ENCODE measurements at regions not wholly inside any gene's neighbourhood (a gene's known extent, or its start where the extent isn't known, plus 50 kb on each side); places are given as distances from the start of the nearest gene placed in this dataset.

DNA sequence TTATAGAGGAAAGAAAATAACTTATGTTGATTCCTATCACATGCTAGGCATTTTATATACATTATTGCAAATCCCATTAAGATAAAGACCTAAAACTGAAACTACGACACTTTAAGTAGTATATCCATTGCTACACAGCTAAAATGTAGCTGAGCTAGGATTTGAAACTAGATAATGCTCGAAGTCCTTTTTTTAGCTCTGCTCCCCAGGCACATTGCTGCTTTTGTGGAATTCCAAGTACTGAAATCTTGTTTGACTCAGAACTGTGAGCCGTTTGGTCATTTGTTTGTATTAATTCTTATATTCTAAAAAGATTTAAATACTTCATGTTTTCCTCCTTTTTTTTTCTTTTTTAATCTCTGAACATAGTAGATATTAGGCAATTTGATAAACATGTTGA is 644.8 kb downstream of the HACE1 start:
- no peak for TF ChIP-seq TEAD4 (IDR thresholded peaks at IDR 0.05)
- no peak for TF ChIP-seq ZBTB7A (IDR thresholded peaks at IDR 0.05; ENCODE audit: low read depth)
- TF ChIP-seq FOXM1 (IDR thresholded peaks at IDR 0.05; ENCODE audit: borderline replicate concordance, low read depth) = no peak
- TF ChIP-seq RAD21 (IDR thresholded peaks at IDR 0.05; ENCODE audit: low read depth) = no peak
- TF ChIP-seq EP300 (IDR thresholded peaks at IDR 0.05; ENCODE audit: borderline replicate concordance) = no peak
- TF ChIP-seq TAF1 (IDR thresholded peaks at IDR 0.05; ENCODE audit: low read depth) = no peak
- TF ChIP-seq NFIC (IDR thresholded peaks at IDR 0.05) = no peak

DNA sequence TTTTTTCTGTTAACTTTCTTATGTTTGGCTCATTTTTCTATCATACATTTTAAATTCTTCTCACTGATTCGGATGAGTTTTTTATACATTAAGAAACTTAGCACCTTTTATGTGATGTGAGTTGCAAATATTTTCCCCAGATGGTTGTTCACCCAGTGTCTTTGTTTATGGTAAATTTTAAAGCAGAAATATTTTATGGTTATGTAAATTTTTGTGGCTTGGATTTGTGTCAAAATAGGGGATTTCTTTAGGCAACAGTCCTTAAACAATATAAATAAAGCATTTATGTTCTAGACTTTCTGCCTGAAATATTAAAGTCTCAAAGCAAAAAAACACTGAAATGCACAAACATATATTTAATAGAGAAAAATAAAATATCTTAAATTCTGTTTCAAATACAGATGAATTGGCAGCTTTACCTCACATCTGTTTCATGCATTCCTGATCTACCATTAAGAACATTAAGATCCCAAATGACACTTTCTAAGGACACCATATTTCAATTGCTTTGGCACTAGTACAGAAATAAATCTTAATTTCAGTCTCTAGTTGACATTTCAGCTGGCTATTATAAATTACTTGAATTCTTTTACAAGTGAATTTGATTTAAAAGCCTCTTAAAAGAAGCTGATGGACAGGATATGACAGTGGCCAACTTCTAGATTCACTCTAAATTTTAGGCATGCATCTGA is 646.6 kb downstream of the HACE1 start:
- TF ChIP-seq FOXM1 (IDR thresholded peaks at IDR 0.05; ENCODE audit: borderline replicate concordance, low read depth) (no peak), CREB1 (IDR thresholded peaks at IDR 0.05; ENCODE audit: low read depth) (no peak), EGR1 (IDR thresholded peaks at IDR 0.05) (no peak), TCF12 (IDR thresholded peaks at IDR 0.05; ENCODE audit: low read depth) (no peak), CEBPB (IDR thresholded peaks at IDR 0.05) (no peak), EP300 (IDR thresholded peaks at IDR 0.05; ENCODE audit: borderline replicate concordance) (no peak)
- TF ChIP-seq, protein P1, sequence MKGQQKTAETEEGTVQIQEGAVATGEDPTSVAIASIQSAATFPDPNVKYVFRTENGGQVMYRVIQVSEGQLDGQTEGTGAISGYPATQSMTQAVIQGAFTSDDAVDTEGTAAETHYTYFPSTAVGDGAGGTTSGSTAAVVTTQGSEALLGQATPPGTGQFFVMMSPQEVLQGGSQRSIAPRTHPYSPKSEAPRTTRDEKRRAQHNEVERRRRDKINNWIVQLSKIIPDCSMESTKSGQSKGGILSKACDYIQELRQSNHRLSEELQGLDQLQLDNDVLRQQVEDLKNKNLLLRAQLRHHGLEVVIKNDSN (IDR thresholded peaks at IDR 0.05) = no peak
- TF ChIP-seq, protein P2, sequence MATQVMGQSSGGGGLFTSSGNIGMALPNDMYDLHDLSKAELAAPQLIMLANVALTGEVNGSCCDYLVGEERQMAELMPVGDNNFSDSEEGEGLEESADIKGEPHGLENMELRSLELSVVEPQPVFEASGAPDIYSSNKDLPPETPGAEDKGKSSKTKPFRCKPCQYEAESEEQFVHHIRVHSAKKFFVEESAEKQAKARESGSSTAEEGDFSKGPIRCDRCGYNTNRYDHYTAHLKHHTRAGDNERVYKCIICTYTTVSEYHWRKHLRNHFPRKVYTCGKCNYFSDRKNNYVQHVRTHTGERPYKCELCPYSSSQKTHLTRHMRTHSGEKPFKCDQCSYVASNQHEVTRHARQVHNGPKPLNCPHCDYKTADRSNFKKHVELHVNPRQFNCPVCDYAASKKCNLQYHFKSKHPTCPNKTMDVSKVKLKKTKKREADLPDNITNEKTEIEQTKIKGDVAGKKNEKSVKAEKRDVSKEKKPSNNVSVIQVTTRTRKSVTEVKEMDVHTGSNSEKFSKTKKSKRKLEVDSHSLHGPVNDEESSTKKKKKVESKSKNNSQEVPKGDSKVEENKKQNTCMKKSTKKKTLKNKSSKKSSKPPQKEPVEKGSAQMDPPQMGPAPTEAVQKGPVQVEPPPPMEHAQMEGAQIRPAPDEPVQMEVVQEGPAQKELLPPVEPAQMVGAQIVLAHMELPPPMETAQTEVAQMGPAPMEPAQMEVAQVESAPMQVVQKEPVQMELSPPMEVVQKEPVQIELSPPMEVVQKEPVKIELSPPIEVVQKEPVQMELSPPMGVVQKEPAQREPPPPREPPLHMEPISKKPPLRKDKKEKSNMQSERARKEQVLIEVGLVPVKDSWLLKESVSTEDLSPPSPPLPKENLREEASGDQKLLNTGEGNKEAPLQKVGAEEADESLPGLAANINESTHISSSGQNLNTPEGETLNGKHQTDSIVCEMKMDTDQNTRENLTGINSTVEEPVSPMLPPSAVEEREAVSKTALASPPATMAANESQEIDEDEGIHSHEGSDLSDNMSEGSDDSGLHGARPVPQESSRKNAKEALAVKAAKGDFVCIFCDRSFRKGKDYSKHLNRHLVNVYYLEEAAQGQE (IDR thresholded peaks at IDR 0.05; ENCODE audit: low read depth) = no peak

DNA sequence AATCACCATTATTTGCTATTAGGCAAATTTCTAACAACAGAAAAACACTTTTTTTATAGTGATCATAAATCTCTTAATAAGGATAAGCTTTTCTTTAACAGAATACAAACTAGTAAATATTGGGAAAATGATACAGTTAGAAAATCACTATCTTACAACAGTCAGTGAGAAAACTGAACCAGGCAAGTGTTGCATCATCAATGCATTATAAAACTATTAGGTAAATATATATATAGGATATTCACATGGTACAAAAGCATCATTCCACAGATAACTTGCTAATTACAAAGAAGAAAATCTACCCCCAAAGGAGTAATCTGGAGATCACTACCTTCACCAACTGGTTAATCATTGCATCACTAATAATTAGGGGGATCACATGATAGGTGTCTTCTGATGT is 652.1 kb downstream of the HACE1 start:
- TF ChIP-seq, protein P2 (IDR thresholded peaks at IDR 0.05; ENCODE audit: low read depth) = no peak
- TF ChIP-seq RAD21 (IDR thresholded peaks at IDR 0.05; ENCODE audit: low read depth) = no peak
- TF ChIP-seq TAF1 (IDR thresholded peaks at IDR 0.05; ENCODE audit: low read depth) = no peak
- TF ChIP-seq, protein P3, sequence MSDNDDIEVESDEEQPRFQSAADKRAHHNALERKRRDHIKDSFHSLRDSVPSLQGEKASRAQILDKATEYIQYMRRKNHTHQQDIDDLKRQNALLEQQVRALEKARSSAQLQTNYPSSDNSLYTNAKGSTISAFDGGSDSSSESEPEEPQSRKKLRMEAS (IDR thresholded peaks at IDR 0.05) = no peak
- no peak for TF ChIP-seq EGR1 (IDR thresholded peaks at IDR 0.05)
- TF ChIP-seq, protein P1 (IDR thresholded peaks at IDR 0.05) = no peak
- TF ChIP-seq CEBPB (IDR thresholded peaks at IDR 0.05) = no peak
- TF ChIP-seq EP300 (IDR thresholded peaks at IDR 0.05; ENCODE audit: borderline replicate concordance) = no peak
- no peak for TF ChIP-seq NFIC (IDR thresholded peaks at IDR 0.05)
- TF ChIP-seq YY1 (IDR thresholded peaks at IDR 0.05; ENCODE audit: low read depth) = no peak
- no peak for TF ChIP-seq FOXM1 (IDR thresholded peaks at IDR 0.05; ENCODE audit: borderline replicate concordance, low read depth)
- TF ChIP-seq ZBTB7A (IDR thresholded peaks at IDR 0.05; ENCODE audit: low read depth) = no peak
- no peak for TF ChIP-seq TEAD4 (IDR thresholded peaks at IDR 0.05)
- no peak for TF ChIP-seq TCF12 (IDR thresholded peaks at IDR 0.05; ENCODE audit: low read depth)
- TF ChIP-seq CREB1 (IDR thresholded peaks at IDR 0.05; ENCODE audit: low read depth) = no peak

DNA sequence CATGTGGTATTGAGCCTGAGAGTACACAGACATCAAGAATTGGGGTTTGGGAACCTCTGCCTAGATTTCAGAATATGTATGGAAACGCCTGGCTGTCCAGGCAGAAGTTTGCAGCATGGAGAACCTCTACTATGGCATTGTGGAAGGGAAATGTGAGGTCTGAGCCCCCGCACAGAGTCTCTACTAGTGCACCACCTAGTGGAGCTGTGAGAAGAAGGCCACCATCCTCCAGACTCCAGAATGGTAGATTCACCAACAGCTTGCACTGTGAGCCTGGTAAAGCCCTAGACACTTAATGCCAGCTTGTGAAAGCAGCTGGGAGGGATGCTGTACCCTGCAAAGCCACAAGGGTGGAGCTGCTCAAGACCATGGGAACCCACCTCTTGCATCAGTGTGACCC is 658.2 kb downstream of the HACE1 start:
- TF ChIP-seq, protein P2 (IDR thresholded peaks at IDR 0.05; ENCODE audit: low read depth) = no peak
- TF ChIP-seq YY1 (IDR thresholded peaks at IDR 0.05; ENCODE audit: low read depth) (no peak), ZBTB7A (IDR thresholded peaks at IDR 0.05; ENCODE audit: low read depth) (no peak), TCF12 (IDR thresholded peaks at IDR 0.05; ENCODE audit: low read depth) (no peak), CEBPB (IDR thresholded peaks at IDR 0.05) (no peak), TEAD4 (IDR thresholded peaks at IDR 0.05) (no peak), FOXM1 (IDR thresholded peaks at IDR 0.05; ENCODE audit: borderline replicate concordance, low read depth) (no peak), TAF1 (IDR thresholded peaks at IDR 0.05; ENCODE audit: low read depth) (no peak), EGR1 (IDR thresholded peaks at IDR 0.05) (no peak), RAD21 (IDR thresholded peaks at IDR 0.05; ENCODE audit: low read depth) (no peak), EP300 (IDR thresholded peaks at IDR 0.05; ENCODE audit: borderline replicate concordance) (no peak), CREB1 (IDR thresholded peaks at IDR 0.05; ENCODE audit: low read depth) (no peak), NFIC (IDR thresholded peaks at IDR 0.05) (no peak)
- TF ChIP-seq, protein P1 (IDR thresholded peaks at IDR 0.05) = no peak
- TF ChIP-seq, protein P3 (IDR thresholded peaks at IDR 0.05) = no peak

Data from Ishikawa (cell line).